Astrocyte (in vitro differentiated cells and primary cell): ENCODE measurements at regions not wholly inside any gene's neighbourhood (a gene's known extent, or its start where the extent isn't known, plus 50 kb on each side); places are given as distances from the start of the nearest gene placed in this dataset.

Experiments used
- EZH2 ChIP-seq: IDR thresholded peaks from 2 replicates; pipeline ENCODE4 v1.6.1; 2012; ENCODE audit warnings: mild to moderate bottlenecking, low read length, inconsistent platforms; ENCODE audit not compliant: insufficient read depth
- TF ChIP-seq, protein P1 (sequence below): IDR thresholded peaks from 2 replicates; pipeline ENCODE4 v1.5.1; 2011; ENCODE audit warnings: low read depth, mild to moderate bottlenecking, inconsistent platforms, low read length, moderate library complexity; ENCODE audit not compliant: insufficient read depth

DNA sequence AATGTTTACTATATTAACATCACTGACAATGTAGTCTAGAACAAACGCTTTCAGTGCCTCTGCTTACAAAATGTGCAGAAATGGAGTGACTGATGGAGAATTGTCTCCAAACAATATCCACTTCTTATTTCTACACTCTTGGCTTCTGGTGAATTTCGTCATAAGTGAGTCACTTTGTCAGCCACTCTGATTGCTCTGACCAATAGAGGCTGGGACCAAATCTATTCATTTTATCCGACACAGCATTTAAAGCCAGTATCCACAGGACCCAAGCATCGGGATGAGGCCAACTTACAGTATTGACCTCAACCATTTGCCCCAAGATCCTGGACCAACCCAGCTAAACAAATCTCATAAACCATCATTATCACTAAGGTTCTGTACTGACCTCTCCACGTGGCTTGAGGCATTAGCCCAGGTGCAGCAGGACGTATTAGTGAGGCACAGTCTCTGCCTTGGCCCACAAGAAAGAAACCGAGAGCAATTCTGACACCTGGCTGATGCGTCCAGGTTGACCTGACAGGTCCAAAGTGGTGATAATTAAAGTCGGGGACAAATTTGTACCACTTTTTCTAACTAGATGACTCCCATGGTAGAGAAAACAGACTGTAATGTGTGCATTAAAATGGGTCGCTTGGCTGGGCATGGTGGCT is 53.3 kb upstream of the ERO1B start:
- no peak for TF ChIP-seq EZH2
- TF ChIP-seq, protein P1, sequence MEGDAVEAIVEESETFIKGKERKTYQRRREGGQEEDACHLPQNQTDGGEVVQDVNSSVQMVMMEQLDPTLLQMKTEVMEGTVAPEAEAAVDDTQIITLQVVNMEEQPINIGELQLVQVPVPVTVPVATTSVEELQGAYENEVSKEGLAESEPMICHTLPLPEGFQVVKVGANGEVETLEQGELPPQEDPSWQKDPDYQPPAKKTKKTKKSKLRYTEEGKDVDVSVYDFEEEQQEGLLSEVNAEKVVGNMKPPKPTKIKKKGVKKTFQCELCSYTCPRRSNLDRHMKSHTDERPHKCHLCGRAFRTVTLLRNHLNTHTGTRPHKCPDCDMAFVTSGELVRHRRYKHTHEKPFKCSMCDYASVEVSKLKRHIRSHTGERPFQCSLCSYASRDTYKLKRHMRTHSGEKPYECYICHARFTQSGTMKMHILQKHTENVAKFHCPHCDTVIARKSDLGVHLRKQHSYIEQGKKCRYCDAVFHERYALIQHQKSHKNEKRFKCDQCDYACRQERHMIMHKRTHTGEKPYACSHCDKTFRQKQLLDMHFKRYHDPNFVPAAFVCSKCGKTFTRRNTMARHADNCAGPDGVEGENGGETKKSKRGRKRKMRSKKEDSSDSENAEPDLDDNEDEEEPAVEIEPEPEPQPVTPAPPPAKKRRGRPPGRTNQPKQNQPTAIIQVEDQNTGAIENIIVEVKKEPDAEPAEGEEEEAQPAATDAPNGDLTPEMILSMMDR: no peak
